ENCODE measurements at regions not wholly inside any gene's neighbourhood (a gene's known extent, or its start where the extent isn't known, plus 50 kb on each side); places are given as distances from the start of the nearest gene placed in this dataset.

DNA sequence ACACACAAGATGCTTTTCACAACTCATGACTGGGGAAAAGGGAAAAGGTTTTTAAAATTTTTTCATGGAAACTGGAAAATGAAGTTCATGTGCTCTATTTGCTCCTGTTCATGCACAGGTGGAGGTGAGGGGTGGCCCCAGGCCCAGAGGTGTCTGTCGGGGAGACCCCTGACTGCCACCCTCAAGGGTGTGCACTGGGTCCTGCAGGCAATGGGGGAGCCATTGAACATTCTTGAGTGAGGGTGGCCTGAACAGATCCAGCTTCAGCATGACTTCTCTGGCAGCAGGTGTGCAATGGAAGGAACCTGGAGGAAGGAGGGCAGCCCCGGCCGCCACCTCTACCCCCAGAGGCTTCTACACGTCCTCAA is 145.3 kb upstream of the IQSEC1 start:
- TF ChIP-seq, protein P1, sequence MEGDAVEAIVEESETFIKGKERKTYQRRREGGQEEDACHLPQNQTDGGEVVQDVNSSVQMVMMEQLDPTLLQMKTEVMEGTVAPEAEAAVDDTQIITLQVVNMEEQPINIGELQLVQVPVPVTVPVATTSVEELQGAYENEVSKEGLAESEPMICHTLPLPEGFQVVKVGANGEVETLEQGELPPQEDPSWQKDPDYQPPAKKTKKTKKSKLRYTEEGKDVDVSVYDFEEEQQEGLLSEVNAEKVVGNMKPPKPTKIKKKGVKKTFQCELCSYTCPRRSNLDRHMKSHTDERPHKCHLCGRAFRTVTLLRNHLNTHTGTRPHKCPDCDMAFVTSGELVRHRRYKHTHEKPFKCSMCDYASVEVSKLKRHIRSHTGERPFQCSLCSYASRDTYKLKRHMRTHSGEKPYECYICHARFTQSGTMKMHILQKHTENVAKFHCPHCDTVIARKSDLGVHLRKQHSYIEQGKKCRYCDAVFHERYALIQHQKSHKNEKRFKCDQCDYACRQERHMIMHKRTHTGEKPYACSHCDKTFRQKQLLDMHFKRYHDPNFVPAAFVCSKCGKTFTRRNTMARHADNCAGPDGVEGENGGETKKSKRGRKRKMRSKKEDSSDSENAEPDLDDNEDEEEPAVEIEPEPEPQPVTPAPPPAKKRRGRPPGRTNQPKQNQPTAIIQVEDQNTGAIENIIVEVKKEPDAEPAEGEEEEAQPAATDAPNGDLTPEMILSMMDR (IDR thresholded peaks at IDR 0.05): no peak
- no peak for TF ChIP-seq POLR2A (IDR thresholded peaks at IDR 0.05)
